Activated CD8-positive, alpha-beta T cell treated with anti-CD3 and anti-CD28 coated beads for 36 hours (primary cell): ENCODE measurements at regions not wholly inside any gene's neighbourhood (a gene's known extent, or its start where the extent isn't known, plus 50 kb on each side); places are given as distances from the start of the nearest gene placed in this dataset.
"Not testable (repeated sequence)": the region's sequence is repeated elsewhere in the genome, so short reads cannot be mapped to it uniquely, and the experiment has no call there.

Experiments used
- ATAC-seq: fragments of 200-7000 bp; cut with Tn5 transposase; one replicate; pipeline ENCODE4 v1.10.0; 2021; ENCODE audit warnings: mild to moderate bottlenecking, moderate library complexity
- CTCF ChIA-PET: fragments of 350-600 bp; sonication (Branson Sonifier 250); formaldehyde crosslinking; loops from one replicate; lab custom pipeline; 2021; ENCODE audit warnings: antibody characterized with exemption; lab: Charles Lee
- POLR2A ChIA-PET: fragments of 350-600 bp; sonication (Branson Sonifier 250); formaldehyde crosslinking; loops from one replicate; lab custom pipeline; 2021; ENCODE audit warnings: antibody characterized with exemption; lab: Charles Lee
- DNase-seq: peaks from one replicate; pipeline ENCODE4 v3.0.0-alpha.2; 2020
- H3K27ac Mint-ChIP-seq: one replicate; pipeline ENCODE4 v1.8.0; 2021; ENCODE audit warnings: mild to moderate bottlenecking, mixed read lengths
- H3K27me3 Mint-ChIP-seq: one replicate; pipeline ENCODE4 v1.8.0; 2021; ENCODE audit warnings: mixed read lengths
- H3K36me3 Mint-ChIP-seq: one replicate; pipeline ENCODE4 v1.8.0; 2021; ENCODE audit warnings: low read depth, mixed read lengths
- H3K4me1 Mint-ChIP-seq: one replicate; pipeline ENCODE4 v1.8.0; 2021; ENCODE audit warnings: low read depth, mixed read lengths
- H3K4me3 Mint-ChIP-seq: one replicate; pipeline ENCODE4 v1.8.0; 2021; ENCODE audit warnings: mild to moderate bottlenecking, moderate library complexity, mixed read lengths
- H3K9me3 Mint-ChIP-seq: one replicate; pipeline ENCODE4 v1.8.0; 2021; ENCODE audit warnings: mixed read lengths
- intact Hi-C: fragments of 100-400 bp; cut with micrococcal nuclease; formaldehyde crosslinking; loops from one replicate; pipeline ENCODE4 v1.10.0; 2022
- TF ChIP-seq, protein P1 (sequence below): fragments of 200-600 bp; IDR thresholded peaks from one replicate; pipeline ENCODE4 v1.8.0; 2022; ENCODE audit warnings: antibody characterized with exemption, mild to moderate bottlenecking

DNA sequence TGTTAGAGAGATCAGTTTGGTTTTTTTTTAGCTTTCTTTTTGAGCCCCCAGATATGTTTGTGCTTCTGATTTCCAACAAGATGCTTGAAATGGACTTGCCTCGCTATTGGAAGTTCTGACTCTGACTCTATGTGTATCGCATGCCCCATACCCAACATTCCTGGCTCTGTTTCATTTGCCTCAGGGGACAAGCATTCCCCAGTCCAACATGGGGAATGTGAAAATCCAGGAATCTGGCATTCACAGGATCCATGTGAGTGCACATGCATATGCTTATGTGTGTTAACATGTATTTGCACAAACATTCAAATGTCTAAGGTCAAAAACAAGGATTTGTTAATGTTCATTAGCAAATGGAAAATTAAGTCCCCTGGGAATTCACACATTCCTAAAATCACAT, 233.9 kb downstream of the TLR4 start:
- Mint-ChIP-seq H3K4me3 (no peak overlapping the region), H3K36me3 (no peaks in the 10 kb centered on the region), H3K27ac (no peak overlapping the region), H3K9me3 (peaks cover 3% of the 10 kb centered on the region), H3K27me3 (no peaks in the 10 kb centered on the region), H3K4me1 (no peaks in the 10 kb centered on the region)
- ATAC-seq (no peak), DNase-seq (no peak)
- intact Hi-C loops: no loop called here
- TF ChIP-seq, protein P1, sequence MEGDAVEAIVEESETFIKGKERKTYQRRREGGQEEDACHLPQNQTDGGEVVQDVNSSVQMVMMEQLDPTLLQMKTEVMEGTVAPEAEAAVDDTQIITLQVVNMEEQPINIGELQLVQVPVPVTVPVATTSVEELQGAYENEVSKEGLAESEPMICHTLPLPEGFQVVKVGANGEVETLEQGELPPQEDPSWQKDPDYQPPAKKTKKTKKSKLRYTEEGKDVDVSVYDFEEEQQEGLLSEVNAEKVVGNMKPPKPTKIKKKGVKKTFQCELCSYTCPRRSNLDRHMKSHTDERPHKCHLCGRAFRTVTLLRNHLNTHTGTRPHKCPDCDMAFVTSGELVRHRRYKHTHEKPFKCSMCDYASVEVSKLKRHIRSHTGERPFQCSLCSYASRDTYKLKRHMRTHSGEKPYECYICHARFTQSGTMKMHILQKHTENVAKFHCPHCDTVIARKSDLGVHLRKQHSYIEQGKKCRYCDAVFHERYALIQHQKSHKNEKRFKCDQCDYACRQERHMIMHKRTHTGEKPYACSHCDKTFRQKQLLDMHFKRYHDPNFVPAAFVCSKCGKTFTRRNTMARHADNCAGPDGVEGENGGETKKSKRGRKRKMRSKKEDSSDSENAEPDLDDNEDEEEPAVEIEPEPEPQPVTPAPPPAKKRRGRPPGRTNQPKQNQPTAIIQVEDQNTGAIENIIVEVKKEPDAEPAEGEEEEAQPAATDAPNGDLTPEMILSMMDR: no peak
- CTCF ChIA-PET: no interaction called here
- POLR2A ChIA-PET: no interaction called here

DNA sequence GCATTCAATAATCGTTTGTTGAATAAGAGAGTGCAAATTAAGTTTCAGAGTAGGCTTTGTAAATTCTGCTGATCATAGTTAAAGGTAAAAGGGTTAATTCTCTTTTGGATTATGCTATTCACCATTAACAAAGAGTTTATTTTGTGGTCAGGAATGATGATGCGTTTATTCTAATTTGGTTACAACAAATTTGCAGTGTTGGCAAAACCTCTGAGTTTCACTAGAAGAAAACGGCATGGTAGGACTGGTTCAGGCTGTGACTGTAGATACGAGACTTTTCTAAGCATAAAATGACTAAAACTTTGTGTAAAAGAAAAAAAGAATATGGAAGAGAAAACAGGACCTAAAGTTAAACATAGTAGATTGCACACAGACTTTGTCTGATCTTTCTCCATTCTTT, 234.7 kb downstream of the TLR4 start:
- H3K4me3 Mint-ChIP-seq: no peak overlapping the region
- peaks cover 3% of the 10 kb centered on the region for H3K9me3 Mint-ChIP-seq
- no peak for ATAC-seq
- H3K4me1 Mint-ChIP-seq: no peaks in the 10 kb centered on the region
- ChIA-PET CTCF (no interaction called here), POLR2A (no interaction called here)
- no peak for DNase-seq
- intact Hi-C loops: no loop called here
- TF ChIP-seq, protein P1: no peak
- H3K27me3 Mint-ChIP-seq: no peaks in the 10 kb centered on the region
- no peaks in the 10 kb centered on the region for H3K36me3 Mint-ChIP-seq
- H3K27ac Mint-ChIP-seq: no peak overlapping the region

DNA sequence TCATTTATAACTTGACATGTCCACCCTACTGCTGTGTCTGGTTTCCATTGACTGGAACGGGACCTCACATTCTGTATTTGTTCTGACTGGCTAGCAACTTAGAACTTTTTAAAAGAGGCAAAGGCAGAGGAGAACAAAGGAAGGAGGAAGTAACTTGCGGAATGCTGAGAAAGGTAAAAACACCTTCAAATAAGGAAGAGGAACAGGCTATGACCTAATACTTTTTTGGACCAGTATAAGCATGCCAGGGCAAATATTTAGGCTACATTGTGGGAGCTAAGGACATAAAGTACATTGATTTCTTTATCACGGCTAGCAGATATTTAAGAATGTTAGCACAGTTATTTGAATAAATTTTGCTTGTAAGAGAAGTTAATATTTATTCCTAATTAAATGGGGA, 240.5 kb downstream of the TLR4 start:
- H3K9me3 Mint-ChIP-seq, ATAC-seq, H3K4me1 Mint-ChIP-seq, CTCF ChIA-PET, H3K36me3 Mint-ChIP-seq, H3K27ac Mint-ChIP-seq, H3K27me3 Mint-ChIP-seq, H3K4me3 Mint-ChIP-seq, intact Hi-C loops, POLR2A ChIA-PET, DNase-seq: not testable (repeated sequence)

DNA sequence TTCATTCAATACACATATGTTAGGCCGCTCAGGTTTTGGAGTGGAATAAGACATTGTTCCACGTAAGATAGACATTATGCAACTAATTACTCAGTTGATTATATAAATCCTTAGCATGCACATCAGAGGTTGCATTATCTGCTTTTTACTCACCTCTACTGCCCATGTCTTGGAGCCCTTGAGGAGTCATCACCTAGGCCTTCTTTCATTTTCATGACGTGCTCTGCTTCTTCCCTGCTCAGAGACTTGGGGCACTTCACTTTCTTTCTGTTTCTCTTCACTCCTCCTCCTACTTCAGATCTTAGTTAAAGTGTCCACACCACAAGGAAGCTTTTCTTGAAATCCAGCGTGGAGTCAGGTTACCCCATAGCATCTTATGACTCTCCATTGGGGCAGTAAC, 241.1 kb downstream of the TLR4 start:
- TF ChIP-seq, protein P1: no peak
- Mint-ChIP-seq H3K4me3 (no peak overlapping the region), H3K4me1 (no peaks in the 10 kb centered on the region), H3K27me3 (no peaks in the 10 kb centered on the region), H3K27ac (no peak overlapping the region), H3K9me3 (no peaks in the 10 kb centered on the region), H3K36me3 (no peaks in the 10 kb centered on the region)
- no peak for ATAC-seq
- ChIA-PET POLR2A (no interaction called here), CTCF (no interaction called here)
- DNase-seq: no peak
- intact Hi-C loops: no loop called here

DNA sequence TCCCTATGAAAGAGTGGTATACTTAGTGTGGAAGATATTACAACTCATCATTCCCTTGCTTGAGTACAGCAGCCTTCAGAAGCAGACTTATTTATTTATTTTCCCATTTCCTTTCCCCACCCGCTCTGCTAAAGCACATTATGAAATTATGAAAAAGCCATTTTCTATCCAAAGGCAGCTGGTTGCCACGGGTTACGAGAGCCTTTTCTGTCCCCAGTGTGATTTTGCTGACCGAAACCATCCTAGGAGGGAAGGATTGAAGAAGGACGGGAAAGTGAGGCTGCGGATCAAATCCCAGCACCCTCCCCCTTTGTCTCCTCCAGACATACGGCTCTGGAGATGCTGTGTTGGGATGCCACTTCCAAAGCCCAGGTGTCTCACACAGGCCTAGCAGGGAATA, 246.9 kb downstream of the TLR4 start:
- ChIA-PET POLR2A (no interaction called here), CTCF (no interaction called here)
- intact Hi-C loops: no loop called here
- Mint-ChIP-seq H3K4me3 (no peak overlapping the region), H3K27ac (no peak overlapping the region), H3K9me3 (no peaks in the 10 kb centered on the region), H3K4me1 (no peaks in the 10 kb centered on the region), H3K36me3 (no peaks in the 10 kb centered on the region), H3K27me3 (no peaks in the 10 kb centered on the region)
- ATAC-seq (no peak), DNase-seq (no peak)
- TF ChIP-seq, protein P1: no peak

DNA sequence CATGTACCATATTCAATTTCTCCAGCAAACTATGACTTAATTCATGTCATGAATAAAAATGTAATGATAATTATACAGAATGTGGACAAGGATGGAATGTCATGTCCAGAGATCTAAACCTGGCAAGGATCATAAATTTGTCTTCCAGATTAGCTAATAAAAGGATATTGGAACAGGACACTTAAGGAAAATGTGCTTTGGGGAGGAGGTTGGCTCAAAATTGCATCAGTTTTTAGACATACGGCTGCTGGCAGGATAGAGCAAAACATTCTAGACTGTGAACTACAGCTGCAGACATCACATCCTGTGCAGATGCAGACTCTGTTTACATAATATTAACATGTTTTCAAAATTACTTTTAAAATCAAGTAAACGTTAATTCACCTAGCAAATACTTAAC, 248.4 kb downstream of the TLR4 start:
- ChIA-PET CTCF (no interaction called here), POLR2A (no interaction called here)
- intact Hi-C loops: no loop called here
- Mint-ChIP-seq H3K9me3 (no peaks in the 10 kb centered on the region), H3K4me3 (no peak overlapping the region), H3K27me3 (no peaks in the 10 kb centered on the region), H3K4me1 (no peaks in the 10 kb centered on the region), H3K27ac (no peak overlapping the region), H3K36me3 (no peaks in the 10 kb centered on the region)
- ATAC-seq: no peak
- DNase-seq: no peak
- TF ChIP-seq, protein P1: no peak
